ENCODE measurements at regions not wholly inside any gene's neighbourhood (a gene's known extent, or its start where the extent isn't known, plus 50 kb on each side); places are given as distances from the start of the nearest gene placed in this dataset.

DNA sequence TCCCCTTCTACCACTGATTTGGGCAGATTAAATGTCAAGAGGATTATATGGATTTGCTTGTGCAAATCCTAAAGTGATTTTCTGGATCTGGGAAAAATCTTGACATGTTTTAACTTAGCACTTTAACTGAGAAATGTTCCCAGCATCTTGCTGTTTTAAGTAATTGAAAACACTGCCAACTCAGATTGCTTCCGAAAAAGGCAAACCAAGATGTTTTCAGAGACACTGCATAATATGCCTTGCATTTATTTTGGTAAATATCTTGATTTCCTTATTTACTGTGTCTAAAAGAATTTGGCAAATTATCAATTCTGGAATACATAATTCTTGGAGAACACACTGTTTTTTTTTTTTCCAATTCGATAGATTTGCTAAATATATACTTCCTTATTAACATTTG is 385.0 kb upstream of the FAM98A start:
- Histone ChIP-seq H3K4me3 (ENCODE audit: low read depth, low read length) (no peak overlapping the region), H3K4me1 (ENCODE audit: control insufficient read depth, insufficient read depth, low read length) (no peaks in the 10 kb centered on the region), H3K27ac (ENCODE audit: extremely low read depth, low read depth, low read length) (no peak overlapping the region), H3K36me3 (ENCODE audit: control insufficient read depth in 2 of 2, insufficient read depth in 1 of 2, low read length in 2 of 2) (no peaks in the 10 kb centered on the region), H3K9me3 (ENCODE audit: control insufficient read depth, insufficient read depth, low read depth, low read length) (no peaks in the 10 kb centered on the region)
- no peak for TF ChIP-seq ZNF423 (tag by site-specific recombination; IDR thresholded peaks at IDR 0.05)
- ChIA-PET CTCF (no interaction called here), POLR2A (no interaction called here)

DNA sequence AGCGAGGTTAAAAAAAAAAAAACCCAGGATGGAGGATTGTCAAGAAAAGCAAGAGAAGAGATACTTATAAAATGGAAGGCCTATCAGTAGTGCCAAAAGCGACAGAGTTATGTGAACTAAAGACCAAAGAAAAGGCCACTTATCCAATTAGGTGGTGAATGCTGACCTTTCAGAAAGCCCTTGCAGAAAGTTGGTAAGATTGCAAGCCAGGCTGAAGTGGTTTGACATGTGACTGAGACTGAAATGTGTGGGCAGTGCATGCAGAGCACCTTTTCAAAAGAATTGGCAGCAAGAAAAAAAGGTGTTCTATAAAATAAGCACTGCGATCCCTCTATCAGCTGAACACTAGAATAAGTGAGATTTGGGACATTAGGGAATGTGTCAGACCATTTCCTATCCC is 379.4 kb upstream of the FAM98A start:
- Histone ChIP-seq H3K4me3 (ENCODE audit: low read depth, low read length) (no peak overlapping the region), H3K4me1 (ENCODE audit: control insufficient read depth, insufficient read depth, low read length) (no peaks in the 10 kb centered on the region), H3K36me3 (ENCODE audit: control insufficient read depth in 2 of 2, insufficient read depth in 1 of 2, low read length in 2 of 2) (no peaks in the 10 kb centered on the region), H3K27ac (ENCODE audit: extremely low read depth, low read depth, low read length) (no peak overlapping the region), H3K9me3 (ENCODE audit: control insufficient read depth, insufficient read depth, low read depth, low read length) (no peaks in the 10 kb centered on the region)
- ChIA-PET POLR2A (no interaction called here), CTCF (no interaction called here)
- TF ChIP-seq YY2 (tag by site-specific recombination; IDR thresholded peaks at IDR 0.05) (no peak), SCRT2 (tag by site-specific recombination; IDR thresholded peaks at IDR 0.05) (no peak), ZNF621 (tag by site-specific recombination; IDR thresholded peaks at IDR 0.05) (no peak), SP2 (tag by site-specific recombination; IDR thresholded peaks at IDR 0.05) (no peak), KLF7 (tag by site-specific recombination; IDR thresholded peaks at IDR 0.05; ENCODE audit: borderline replicate concordance) (no peak), SCRT1 (tag by site-specific recombination; IDR thresholded peaks at IDR 0.05; ENCODE audit: borderline replicate concordance) (no peak), ZNF391 (tag by site-specific recombination; IDR thresholded peaks at IDR 0.05; ENCODE audit: borderline replicate concordance, low read depth) (no peak), ZNF596 (tag by site-specific recombination; IDR thresholded peaks at IDR 0.05) (no peak), IKZF3 (tag by site-specific recombination; IDR thresholded peaks at IDR 0.05) (no peak)
- TF ChIP-seq, protein P1, sequence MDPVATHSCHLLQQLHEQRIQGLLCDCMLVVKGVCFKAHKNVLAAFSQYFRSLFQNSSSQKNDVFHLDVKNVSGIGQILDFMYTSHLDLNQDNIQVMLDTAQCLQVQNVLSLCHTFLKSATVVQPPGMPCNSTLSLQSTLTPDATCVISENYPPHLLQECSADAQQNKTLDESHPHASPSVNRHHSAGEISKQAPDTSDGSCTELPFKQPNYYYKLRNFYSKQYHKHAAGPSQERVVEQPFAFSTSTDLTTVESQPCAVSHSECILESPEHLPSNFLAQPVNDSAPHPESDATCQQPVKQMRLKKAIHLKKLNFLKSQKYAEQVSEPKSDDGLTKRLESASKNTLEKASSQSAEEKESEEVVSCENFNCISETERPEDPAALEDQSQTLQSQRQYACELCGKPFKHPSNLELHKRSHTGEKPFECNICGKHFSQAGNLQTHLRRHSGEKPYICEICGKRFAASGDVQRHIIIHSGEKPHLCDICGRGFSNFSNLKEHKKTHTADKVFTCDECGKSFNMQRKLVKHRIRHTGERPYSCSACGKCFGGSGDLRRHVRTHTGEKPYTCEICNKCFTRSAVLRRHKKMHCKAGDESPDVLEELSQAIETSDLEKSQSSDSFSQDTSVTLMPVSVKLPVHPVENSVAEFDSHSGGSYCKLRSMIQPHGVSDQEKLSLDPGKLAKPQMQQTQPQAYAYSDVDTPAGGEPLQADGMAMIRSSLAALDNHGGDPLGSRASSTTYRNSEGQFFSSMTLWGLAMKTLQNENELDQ (tag by site-specific recombination; IDR thresholded peaks at IDR 0.05; ENCODE audit: low read depth): no peak
- TF ChIP-seq, protein P2, sequence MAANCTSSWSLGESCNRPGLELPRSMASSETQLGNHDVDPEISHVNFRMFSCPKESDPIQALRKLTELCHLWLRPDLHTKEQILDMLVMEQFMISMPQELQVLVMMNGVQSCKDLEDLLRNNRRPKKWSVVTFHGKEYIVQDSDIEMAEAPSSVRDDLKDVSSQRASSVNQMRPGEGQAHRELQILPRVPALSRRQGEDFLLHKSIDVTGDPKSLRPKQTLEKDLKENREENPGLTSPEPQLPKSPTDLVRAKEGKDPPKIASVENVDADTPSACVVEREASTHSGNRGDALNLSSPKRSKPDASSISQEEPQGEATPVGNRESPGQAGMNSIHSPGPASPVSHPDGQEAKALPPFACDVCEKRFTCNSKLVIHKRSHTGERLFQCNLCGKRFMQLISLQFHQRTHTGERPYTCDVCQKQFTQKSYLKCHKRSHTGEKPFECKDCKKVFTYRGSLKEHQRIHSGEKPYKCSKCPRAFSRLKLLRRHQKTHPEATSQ (tag by site-specific recombination; IDR thresholded peaks at IDR 0.05): no peak

DNA sequence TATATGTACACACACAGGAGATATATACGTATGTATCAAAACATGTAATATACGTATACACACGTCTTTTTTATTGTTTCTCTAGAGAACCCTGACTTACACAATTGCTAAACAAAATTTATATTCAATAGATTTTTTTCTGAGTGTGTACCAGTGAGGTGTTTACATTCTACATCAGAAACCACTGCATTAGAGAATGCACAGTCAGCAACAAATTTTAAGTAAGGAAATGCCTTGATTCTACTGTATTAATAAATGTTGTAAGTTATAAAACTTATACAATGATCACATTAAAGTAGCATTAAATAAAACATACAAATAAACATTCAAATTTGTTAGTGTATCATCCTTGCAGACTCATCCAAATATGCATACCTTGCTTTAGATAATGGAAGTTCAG is 376.4 kb upstream of the FAM98A start:
- Histone ChIP-seq H3K4me3 (ENCODE audit: low read depth, low read length) (no peak overlapping the region), H3K9me3 (ENCODE audit: control insufficient read depth, insufficient read depth, low read depth, low read length) (no peaks in the 10 kb centered on the region), H3K27ac (ENCODE audit: extremely low read depth, low read depth, low read length) (no peak overlapping the region), H3K36me3 (ENCODE audit: control insufficient read depth in 2 of 2, insufficient read depth in 1 of 2, low read length in 2 of 2) (no peaks in the 10 kb centered on the region), H3K4me1 (ENCODE audit: control insufficient read depth, insufficient read depth, low read length) (no peaks in the 10 kb centered on the region)
- ChIA-PET POLR2A (no interaction called here), CTCF (no interaction called here)
- TF ChIP-seq ZNF629 (tag by site-specific recombination; IDR thresholded peaks at IDR 0.05): no peak
- TF ChIP-seq ZNF660 (tag by site-specific recombination; IDR thresholded peaks at IDR 0.05): no peak
- TF ChIP-seq ZNF202 (tag by site-specific recombination; IDR thresholded peaks at IDR 0.05; ENCODE audit: borderline replicate concordance): no peak
- no peak for TF ChIP-seq HOXD13 (CRISPR knock-in tag; IDR thresholded peaks at IDR 0.05; ENCODE audit: borderline replicate concordance)
- TF ChIP-seq WT1 (tag by site-specific recombination; IDR thresholded peaks at IDR 0.05): no peak
- no peak for TF ChIP-seq KLF10 (tag by site-specific recombination; IDR thresholded peaks at IDR 0.05)
- TF ChIP-seq ZNF248 (tag by site-specific recombination; IDR thresholded peaks at IDR 0.05): no peak
- TF ChIP-seq, protein P3, sequence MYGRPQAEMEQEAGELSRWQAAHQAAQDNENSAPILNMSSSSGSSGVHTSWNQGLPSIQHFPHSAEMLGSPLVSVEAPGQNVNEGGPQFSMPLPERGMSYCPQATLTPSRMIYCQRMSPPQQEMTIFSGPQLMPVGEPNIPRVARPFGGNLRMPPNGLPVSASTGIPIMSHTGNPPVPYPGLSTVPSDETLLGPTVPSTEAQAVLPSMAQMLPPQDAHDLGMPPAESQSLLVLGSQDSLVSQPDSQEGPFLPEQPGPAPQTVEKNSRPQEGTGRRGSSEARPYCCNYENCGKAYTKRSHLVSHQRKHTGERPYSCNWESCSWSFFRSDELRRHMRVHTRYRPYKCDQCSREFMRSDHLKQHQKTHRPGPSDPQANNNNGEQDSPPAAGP (tag by site-specific recombination; IDR thresholded peaks at IDR 0.05): no peak
- no peak for TF ChIP-seq REPIN1 (tag by site-specific recombination; IDR thresholded peaks at IDR 0.05; ENCODE audit: low read depth)
- no peak for TF ChIP-seq ZNF157 (tag by site-specific recombination; IDR thresholded peaks at IDR 0.05)
- TF ChIP-seq KLF16 (tag by site-specific recombination; IDR thresholded peaks at IDR 0.05): no peak
- no peak for TF ChIP-seq ZBTB21 (tag by site-specific recombination; IDR thresholded peaks at IDR 0.05)
- no peak for TF ChIP-seq ZBTB8A (tag by site-specific recombination; IDR thresholded peaks at IDR 0.05)
- no peak for TF ChIP-seq ZFHX2 (tag by site-specific recombination; conservative IDR thresholded peaks at IDR 0.05)
- TF ChIP-seq, protein P4, sequence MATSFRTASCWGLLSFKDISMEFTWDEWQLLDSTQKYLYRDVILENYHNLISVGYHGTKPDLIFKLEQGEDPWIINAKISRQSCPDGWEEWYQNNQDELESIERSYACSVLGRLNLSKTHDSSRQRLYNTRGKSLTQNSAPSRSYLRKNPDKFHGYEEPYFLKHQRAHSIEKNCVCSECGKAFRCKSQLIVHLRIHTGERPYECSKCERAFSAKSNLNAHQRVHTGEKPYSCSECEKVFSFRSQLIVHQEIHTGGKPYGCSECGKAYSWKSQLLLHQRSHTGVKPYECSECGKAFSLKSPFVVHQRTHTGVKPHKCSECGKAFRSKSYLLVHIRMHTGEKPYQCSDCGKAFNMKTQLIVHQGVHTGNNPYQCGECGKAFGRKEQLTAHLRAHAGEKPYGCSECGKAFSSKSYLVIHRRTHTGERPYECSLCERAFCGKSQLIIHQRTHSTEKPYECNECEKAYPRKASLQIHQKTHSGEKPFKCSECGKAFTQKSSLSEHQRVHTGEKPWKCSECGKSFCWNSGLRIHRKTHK (tag by site-specific recombination; IDR thresholded peaks at IDR 0.05): no peak
- TF ChIP-seq ZNF701 (tag by site-specific recombination; IDR thresholded peaks at IDR 0.05): no peak
- TF ChIP-seq ZBTB7A (tag by site-specific recombination; IDR thresholded peaks at IDR 0.05; ENCODE audit: low read depth): no peak
- no peak for TF ChIP-seq BCL11A (tag by site-specific recombination; IDR thresholded peaks at IDR 0.05; ENCODE audit: low read depth)

All from HEK293 (cell line).